ENCODE measurements at regions not wholly inside any gene's neighbourhood (a gene's known extent, or its start where the extent isn't known, plus 50 kb on each side); places are given as distances from the start of the nearest gene placed in this dataset.
"Not testable (repeated sequence)": the region's sequence is repeated elsewhere in the genome, so short reads cannot be mapped to it uniquely, and the experiment has no call there.

GRCh38 chr4:188959424-188959823 is 820.2 kb downstream of the TRIML1 start:
- no peak for DNase-seq

DNA sequence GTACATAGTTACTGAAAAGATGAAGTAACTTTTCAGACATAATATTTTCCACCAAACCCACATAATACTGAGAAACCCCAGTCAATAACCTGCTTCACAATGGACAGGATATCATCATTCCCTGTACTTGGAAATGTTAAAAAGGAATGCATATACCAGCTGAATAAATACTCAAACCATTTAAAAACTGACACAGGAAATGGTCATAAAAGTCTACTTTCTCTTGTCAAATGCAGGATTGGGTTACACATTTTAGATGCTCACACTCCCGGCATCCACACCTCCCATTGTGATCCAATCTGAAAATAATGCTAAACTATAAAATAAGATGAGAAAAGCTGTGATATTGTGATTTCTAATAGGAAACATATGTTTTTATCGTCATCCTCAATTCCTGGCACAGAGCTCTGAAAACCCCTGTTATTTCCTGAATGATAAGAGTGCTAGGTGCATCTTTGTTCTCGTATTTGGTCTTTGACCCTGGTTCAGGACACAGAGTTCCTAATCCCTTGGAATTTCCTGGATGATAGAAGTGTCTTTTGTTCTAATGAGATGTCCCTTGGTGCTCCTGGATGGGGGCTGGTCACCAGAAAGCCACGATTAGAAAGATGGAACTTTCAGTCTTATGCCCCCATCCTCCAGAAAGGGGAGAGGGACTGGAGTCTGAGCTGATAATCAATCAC is 821.3 kb downstream of the TRIML1 start:
- no peak for DNase-seq

DNA sequence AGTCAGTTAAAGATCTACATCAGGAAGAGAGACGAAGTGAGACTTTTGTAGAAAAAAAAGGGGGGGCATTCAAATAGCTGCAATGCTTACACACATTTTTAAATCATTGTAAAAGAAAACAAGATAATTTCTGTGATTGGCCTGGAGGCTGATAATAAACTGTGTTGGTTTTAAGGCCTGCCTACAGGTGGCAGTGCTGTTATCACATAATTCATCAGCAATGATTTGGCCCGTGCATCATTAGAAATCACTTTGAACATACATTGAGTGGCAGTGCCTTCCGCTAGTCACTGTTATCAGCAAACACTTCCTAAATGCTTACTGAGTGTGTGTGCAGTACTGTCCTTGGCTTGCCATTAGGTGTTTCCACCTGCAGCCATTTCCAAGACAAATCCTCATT is 831.9 kb downstream of the TRIML1 start:
- DNase-seq: no peak

DNA sequence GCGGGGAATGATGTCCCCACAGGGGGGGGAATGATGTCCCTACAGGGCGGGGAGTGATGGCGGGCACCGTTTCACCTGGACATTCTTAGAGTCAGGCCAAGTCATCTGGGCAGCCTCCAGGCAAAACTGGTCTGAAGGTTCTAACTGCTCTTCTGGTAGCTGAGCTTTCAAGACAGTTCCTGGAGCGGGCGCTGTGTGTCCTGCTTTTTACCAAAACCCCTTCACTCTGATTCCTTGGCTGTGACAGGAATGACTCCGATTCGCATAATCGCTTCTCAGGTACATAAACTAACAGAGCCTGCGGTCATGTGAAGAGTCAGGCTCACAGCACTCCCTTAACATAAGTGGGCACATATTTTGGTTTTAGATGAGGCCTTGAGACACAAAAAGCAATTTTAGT is 836.0 kb downstream of the TRIML1 start:
- no peak for DNase-seq

DNA sequence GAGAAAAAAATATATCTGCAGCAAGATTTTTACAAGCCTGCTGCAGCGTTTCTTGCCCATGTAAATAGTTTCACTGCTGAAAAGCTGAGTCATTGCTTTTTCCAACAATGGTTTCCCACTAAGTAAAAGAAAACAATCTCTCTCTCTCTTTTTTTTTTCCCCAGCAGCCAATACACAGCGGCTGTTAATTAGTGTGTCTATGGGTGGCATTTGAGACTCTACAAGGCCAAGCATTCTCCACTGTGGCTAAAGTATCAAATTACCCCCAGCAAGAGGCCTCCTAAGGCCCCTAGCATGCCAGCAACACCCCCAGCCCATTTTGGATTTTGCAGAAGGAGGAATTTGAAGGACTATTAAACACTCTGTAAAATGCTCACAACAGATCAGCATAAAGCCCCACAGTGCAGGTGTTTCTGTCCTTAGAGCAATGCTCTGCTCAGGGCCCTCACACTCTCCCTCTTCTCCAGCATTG is 837.4 kb downstream of the TRIML1 start:
- peak; percentile 42 for DNase-seq

- DNase-seq: not testable (repeated sequence)
Measured at GRCh38 chr4:188977232-188977631, 838.0 kb downstream of the TRIML1 start.

GRCh38 chr4:188984518-188984917 is 845.3 kb downstream of the TRIML1 start:
- DNase-seq: no peak

DNA sequence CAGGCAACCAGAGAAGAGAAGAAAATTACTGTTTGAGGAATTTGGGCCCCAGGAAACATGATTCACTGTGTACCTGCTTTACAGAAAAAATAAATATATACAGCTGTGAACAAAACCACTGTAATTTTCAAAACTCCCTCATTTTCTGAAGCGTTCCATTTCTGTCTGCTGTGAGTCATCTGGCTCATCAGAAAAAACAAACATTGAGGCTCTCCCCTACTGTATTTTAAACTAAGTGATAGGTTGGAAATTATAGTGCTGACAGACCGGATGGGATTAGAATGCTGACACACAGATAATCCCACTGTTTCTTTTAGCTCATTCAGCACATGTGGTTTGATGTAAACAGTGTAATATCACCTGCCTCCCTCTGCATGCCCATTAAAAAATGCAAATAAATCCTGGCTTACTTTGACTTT is 847.0 kb downstream of the TRIML1 start:
- no peak for DNase-seq

DNA sequence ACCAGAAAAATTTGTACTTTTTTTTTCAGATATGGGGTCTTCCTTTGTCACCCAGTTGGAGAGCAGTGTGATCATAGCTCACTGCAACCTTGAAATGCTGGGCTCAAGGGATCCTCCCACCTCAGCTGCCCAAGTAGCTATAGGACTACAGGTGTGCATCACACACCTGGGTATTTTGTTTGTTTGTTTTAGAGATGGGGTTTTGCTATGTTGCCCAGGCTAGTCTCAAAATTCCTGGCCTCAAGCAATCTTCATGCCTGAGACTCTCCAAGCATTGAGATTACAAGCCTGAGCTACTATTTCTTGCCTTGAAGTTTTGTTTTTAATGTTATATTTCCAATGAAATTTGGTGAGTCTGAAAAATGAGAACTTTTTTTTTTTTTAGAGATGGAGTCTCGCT is 847.8 kb downstream of the TRIML1 start:
- no peak for DNase-seq

DNA sequence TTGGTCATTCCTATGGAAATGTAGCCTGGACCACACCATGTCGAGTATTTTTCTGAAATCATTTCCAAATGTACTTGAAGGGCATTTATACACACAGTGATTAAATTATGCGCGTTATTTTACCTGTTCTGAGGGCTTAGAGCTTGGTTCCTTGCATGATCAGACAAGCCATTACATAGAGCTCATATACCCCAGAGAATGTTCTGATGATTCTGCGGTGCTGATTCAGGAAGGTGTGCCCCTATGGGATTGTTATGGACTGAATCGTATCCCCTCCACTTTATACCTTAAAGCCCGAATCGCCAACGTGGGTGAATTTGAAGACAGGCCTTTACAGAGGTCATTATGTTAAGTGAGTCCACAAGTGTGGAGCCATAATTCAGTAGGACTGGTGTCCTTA is 848.9 kb downstream of the TRIML1 start:
- DNase-seq: no peak

DNA sequence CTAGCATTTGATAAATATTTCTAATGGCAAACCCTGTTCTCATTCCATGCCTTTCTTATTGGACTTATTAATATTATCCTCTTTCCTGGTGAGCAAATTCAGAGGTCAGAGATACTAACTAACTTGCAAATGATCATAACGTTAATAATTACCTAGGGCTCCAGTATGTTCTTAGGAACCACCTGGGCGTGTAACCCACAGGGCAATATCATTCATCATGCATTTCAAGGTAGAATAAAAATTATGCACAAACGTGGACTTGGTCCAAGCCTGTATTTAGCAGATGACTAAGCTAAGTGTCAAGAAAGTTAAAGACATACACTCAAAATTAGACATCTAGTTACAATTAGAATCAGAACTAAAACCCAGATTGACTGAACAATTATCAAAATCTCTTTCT is 850.1 kb downstream of the TRIML1 start:
- DNase-seq: no peak

DNA sequence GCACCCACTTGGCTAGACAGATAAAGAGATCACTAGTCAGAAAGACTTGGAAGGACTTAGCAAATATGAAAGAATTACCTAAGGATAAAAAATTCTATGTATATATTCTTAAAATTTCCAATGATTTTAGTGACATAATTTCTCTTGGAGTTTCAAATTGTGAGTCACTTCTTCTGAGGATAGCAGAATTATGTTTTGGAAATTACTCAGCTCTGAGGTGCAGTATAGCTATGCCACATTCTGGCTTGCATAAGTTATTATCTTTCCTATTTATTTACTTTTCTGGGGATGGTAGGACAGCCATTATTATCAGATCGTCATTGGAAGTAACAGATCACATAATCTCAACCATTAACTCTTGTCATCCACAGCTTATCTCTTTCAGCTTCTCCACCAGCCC is 853.5 kb downstream of the TRIML1 start:
- DNase-seq: no peak

GRCh38 chr4:188993871-188994270 is 854.6 kb downstream of the TRIML1 start:
- DNase-seq: no peak

DNA sequence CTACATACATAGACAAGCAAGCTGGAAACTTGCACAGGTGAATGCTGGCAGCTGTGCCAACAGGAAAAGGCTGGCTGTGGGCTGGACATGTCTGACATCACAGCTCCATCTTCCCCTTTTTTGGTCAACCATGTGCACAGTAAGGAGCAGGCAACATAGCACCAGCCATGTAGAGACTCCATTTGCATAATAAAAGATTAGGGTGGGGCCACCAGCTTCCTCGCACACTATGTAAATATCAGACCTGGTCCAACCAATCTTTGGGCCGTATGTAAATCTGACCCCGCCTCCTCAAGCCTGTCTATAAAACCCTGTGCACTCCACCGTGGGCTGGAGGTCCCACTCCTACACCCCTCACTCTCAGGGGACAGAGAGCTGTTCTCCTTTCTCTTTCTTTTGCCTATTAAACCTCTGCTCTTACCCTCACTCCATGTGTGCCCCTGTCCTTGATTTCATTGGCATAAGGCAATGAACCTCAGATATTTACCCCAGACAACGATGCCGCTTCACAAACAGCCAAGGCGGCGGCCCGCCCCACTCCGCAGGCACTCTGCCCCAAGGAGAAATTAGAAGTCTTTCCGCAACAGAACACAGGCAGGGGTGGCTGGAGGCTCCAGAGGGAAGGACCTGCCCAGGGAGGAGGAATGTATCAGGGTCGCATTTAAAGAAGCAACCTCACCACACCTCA is 862.2 kb downstream of the TRIML1 start:
- DNase-seq: no peak

- DNase-seq: no peak
Measured at GRCh38 chr4:189001971-189002450, 862.8 kb downstream of the TRIML1 start.

DNA sequence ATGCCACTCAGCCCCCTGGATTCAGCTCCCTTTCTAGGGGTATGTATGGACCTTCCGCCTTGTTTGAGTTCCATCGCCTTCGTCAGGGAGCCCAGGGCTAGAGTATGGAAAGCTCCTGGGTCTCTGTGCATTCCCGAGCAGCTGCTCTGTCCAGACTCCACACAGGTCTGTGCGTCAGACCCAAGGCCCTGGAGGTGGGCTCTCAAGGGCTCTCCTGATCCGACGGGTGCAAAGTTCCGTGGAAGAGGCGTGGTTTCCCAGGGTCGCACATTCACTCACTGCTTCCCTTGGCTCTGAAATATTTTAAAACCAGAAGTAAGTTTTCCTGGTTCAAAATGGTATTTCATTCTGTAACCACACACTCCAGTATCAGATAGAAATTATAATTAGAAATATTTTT is 863.2 kb downstream of the TRIML1 start:
- DNase-seq: no peak

GRCh38 chr4:189010452-189011217 is 871.4 kb downstream of the TRIML1 start:
- DNase-seq: not testable (repeated sequence)

DNA sequence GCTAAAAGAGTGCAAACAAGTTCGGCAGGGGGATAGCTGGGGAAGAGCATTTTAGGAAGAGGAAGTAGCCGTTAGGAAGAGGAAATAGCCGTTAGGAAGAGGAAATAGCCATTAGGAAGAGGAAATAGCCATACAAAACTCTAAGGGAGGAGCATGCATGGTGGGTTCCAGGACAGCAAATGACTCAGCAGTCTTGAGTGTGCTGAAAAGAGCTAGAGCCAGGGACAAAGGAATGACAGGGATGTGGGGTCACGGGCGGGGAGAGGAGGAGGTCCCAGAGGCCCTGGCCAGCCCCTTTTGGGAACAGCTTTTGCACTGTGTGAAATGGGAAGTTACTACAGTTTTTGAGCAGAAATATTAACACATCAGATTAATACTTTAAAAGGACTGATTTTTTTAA is 882.6 kb downstream of the TRIML1 start:
- DNase-seq: no peak

DNA sequence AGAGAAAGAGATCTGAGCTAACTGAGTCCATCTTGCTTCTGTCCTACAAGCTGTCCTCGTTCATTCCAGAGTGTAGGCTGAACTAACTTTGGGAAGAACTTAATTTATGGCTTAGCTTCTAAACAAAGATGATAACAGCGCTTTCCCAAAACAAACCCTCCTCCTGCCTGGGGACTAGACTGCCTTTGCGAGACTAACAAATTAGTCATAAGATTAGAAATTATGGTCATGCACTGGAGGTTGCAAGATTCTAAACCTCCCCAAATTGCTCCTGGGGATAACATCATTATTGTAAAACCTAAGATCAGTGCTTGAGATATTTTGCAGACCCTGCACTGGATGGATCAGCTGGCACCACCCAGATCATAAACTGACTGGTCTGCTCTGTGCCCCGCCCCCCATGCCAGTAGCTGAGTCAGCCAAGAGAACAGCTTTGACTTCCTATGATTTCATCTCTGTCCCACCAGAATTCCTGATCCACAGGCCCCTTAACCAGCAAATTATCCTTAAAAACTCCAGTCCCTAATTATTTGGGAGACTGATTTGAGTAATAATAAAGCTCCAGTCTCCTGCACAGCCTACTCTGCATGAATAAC is 883.3 kb downstream of the TRIML1 start:
- no peak for DNase-seq

DNA sequence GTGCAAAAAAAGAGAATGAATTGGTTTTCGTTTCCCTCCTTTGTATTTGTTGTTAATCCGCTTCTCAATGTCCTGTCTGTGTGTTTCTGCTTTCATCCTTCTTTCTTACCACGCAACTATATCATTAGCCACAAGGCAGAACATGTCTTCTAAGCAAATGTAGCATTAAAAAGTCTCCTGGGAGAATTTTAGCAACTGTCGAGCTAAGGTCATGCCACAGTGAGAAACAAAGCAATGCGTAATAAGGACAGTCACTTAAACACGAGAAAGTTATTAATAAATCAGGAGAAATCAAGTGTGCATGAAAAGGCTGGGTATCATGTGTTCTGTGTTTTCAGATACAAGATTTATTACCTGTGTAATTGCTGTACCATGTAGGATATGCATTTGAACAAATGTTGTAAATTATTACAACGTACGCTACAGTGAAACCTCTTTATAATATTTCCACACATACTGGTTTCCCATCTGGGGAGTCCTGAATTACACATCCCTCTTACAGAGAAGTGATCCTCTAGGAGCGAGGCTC is 890.8 kb downstream of the TRIML1 start:
- no peak for DNase-seq

DNA sequence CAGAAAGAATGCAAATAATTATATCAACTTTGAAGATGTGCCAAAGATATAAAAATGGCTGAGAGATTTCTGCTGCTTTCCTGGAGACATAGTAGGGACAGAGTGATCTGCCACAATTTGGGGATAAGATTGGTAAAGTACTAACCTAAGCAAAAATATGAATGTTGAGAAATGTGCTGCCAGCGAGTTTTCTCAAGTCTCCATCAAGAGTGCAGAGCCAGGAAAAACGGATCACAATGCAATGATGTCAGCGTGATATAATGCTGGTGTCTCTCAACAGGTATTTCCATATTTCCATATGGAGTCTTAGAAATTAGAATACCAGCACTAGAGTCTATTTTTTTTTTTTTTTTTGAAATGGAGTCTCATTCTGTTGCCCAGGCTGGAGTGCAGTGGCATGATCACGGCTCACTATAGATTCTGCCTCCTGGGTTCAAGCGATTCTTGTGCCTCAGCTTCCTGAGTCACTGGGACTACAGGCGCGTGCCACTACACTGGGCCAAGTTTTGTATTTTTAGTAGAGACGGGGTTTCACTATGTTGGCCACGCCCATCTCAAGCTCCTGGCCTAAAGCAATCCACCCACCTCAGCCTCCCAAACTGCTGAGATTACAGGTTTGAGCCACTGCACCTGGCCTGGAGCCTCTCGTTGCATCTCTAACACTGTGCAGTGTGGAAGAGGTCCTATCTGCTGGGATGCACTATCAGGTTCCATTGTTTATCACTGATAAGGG is 893.5 kb downstream of the TRIML1 start:
- DNase-seq: no peak

Data from right kidney (tissue), 1 donor.